HEK293 (cell line): ENCODE measurements at regions not wholly inside any gene's neighbourhood (a gene's known extent, or its start where the extent isn't known, plus 50 kb on each side); places are given as distances from the start of the nearest gene placed in this dataset.

Source experiments
- CTCF ChIA-PET: fragments of 350-600 bp; formaldehyde crosslinking; extraction: SDS; loops from one replicate; lab custom pipeline; 2021; ENCODE audit warnings: antibody characterized with exemption; lab: Yijun Ruan, JAX
- POLR2A ChIA-PET: fragments of 300-600 bp; formaldehyde crosslinking; extraction: SDS; loops from one replicate; lab custom pipeline; 2020; ENCODE audit warnings: antibody characterized with exemption, inconsistent platforms; lab: Yijun Ruan, JAX
- H3K27ac ChIP-seq: fragments of 200-500 bp; sonication (Bioruptor generic); 2 replicates; pipeline ENCODE4 v1.5.1; 2014; ENCODE audit warnings: low read depth, low read length, control low read depth, inconsistent platforms; ENCODE audit errors: extremely low read depth
- H3K36me3 ChIP-seq, 2 experiments: fragments of 200-500 bp in 1 of 2; sonication (Bioruptor generic) in 1 of 2; 1 replicate in 1 of 2; 2 replicates in 1 of 2; pipeline ENCODE4 v1.5.1; 2014 to 2017; ENCODE audit warnings: inconsistent platforms in 2 of 2, low read length in 2 of 2; ENCODE audit not compliant: control insufficient read depth in 2 of 2, insufficient read depth in 1 of 2
- H3K4me1 ChIP-seq: fragments of 200-500 bp; sonication (Bioruptor generic); 2 replicates; pipeline ENCODE4 v1.5.1; 2014; ENCODE audit warnings: mild to moderate bottlenecking, low read length, inconsistent platforms; ENCODE audit not compliant: control insufficient read depth, insufficient read depth
- H3K4me3 ChIP-seq: 2 replicates; pipeline ENCODE4 v1.5.1; 2011; ENCODE audit warnings: low read depth, mild to moderate bottlenecking, control low read depth, low read length, moderate library complexity
- H3K9me3 ChIP-seq: fragments of 200-500 bp; sonication (Bioruptor generic); 2 replicates; pipeline ENCODE4 v1.5.1; 2014; ENCODE audit warnings: low read depth, low read length, inconsistent platforms; ENCODE audit not compliant: control insufficient read depth, insufficient read depth
- EGR2 ChIP-seq: fragments of 450-650 bp; formaldehyde crosslinking; IDR thresholded peaks from 2 replicates; pipeline ENCODE4 v1.5.1; 2016; ENCODE audit warnings: low read depth, missing biosample characterization, missing genetic modification characterization
- PATZ1 ChIP-seq: fragments of 450-650 bp; formaldehyde crosslinking; IDR thresholded peaks from 2 replicates; pipeline ENCODE4 v1.5.1; 2016; ENCODE audit warnings: missing biosample characterization, missing genetic modification characterization
- SCRT2 ChIP-seq: fragments of 450-650 bp; formaldehyde crosslinking; IDR thresholded peaks from 2 replicates; pipeline ENCODE4 v1.5.1; 2016; ENCODE audit warnings: missing biosample characterization, missing genetic modification characterization
- SP3 ChIP-seq: fragments of 450-650 bp; formaldehyde crosslinking; IDR thresholded peaks from 2 replicates; pipeline ENCODE4 v1.5.1; 2016; ENCODE audit warnings: missing biosample characterization, missing genetic modification characterization
- ZFHX2 ChIP-seq: fragments of 450-650 bp; formaldehyde crosslinking; conservative IDR thresholded peaks from 2 replicates; pipeline ENCODE4 v1.5.1; 2016; ENCODE audit warnings: missing biosample characterization, missing genetic modification characterization
- ZNF140 ChIP-seq: fragments of 450-650 bp; formaldehyde crosslinking; IDR thresholded peaks from 2 replicates; pipeline ENCODE4 v1.5.1; 2016; ENCODE audit warnings: missing biosample characterization, missing genetic modification characterization
- ZNF16 ChIP-seq: fragments of 450-650 bp; formaldehyde crosslinking; IDR thresholded peaks from 2 replicates; pipeline ENCODE4 v1.5.1; 2016; ENCODE audit warnings: low read depth, missing biosample characterization, missing genetic modification characterization
- ZNF24 ChIP-seq: fragments of 450-650 bp; formaldehyde crosslinking; IDR thresholded peaks from 2 replicates; pipeline ENCODE4 v1.5.1; 2016; ENCODE audit warnings: missing biosample characterization, missing genetic modification characterization
- ZNF280C ChIP-seq: fragments of 450-650 bp; formaldehyde crosslinking; IDR thresholded peaks from 2 replicates; pipeline ENCODE4 v1.5.1; 2016; ENCODE audit warnings: missing biosample characterization, missing genetic modification characterization
- ZNF423 ChIP-seq: fragments of 450-650 bp; formaldehyde crosslinking; IDR thresholded peaks from 2 replicates; pipeline ENCODE4 v1.5.1; 2016; ENCODE audit warnings: missing biosample characterization, missing genetic modification characterization
- ZNF473 ChIP-seq: fragments of 450-650 bp; formaldehyde crosslinking; IDR thresholded peaks from 2 replicates; pipeline ENCODE4 v1.5.1; 2017; ENCODE audit warnings: missing biosample characterization, missing genetic modification characterization
- ZNF518A ChIP-seq: fragments of 450-650 bp; formaldehyde crosslinking; conservative IDR thresholded peaks from 2 replicates; pipeline ENCODE4 v1.5.1; 2016; ENCODE audit warnings: low read depth, missing biosample characterization, missing genetic modification characterization
- ZNF580 ChIP-seq: fragments of 450-650 bp; formaldehyde crosslinking; IDR thresholded peaks from 2 replicates; pipeline ENCODE4 v1.5.1; 2016; ENCODE audit warnings: missing biosample characterization, missing genetic modification characterization
- ZNF692 ChIP-seq: fragments of 450-650 bp; formaldehyde crosslinking; IDR thresholded peaks from 2 replicates; pipeline ENCODE4 v1.5.1; 2016; ENCODE audit warnings: missing biosample characterization, missing genetic modification characterization
- ZNF791 ChIP-seq: fragments of 450-650 bp; formaldehyde crosslinking; IDR thresholded peaks from 2 replicates; pipeline ENCODE4 v1.5.1; 2016; ENCODE audit warnings: missing biosample characterization, missing genetic modification characterization

GRCh38 chr15:70465812-70466211, 297.5 kb downstream of the UACA start (continued):
- TF ChIP-seq ZNF518A (tag by site-specific recombination): no peak
- TF ChIP-seq PATZ1 (tag by site-specific recombination): no peak
- TF ChIP-seq ZNF24: no peak
- TF ChIP-seq ZNF473: no peak
- TF ChIP-seq ZNF140: no peak
- TF ChIP-seq ZNF580 (tag by site-specific recombination): no peak
- TF ChIP-seq ZNF692 (tag by site-specific recombination): no peak

GRCh38 chr15:70463453-70463834, 299.9 kb downstream of the UACA start:
- Histone ChIP-seq H3K27ac (no peak overlapping the region), H3K9me3 (no peaks in the 10 kb centered on the region), H3K36me3 (no peaks in the 10 kb centered on the region), H3K4me1 (no peaks in the 10 kb centered on the region), H3K4me3 (no peak overlapping the region)
- ChIA-PET CTCF (interaction anchor here (0.6 to 5.1 kb wide), 8 partner anchors 22 to 1868 kb away, joined by 3 to 53 read pairs (median 3); no protein-coding TSS in a partner anchor), POLR2A (no interaction called here)
- no peak for TF ChIP-seq ZNF423
- peak; percentile 58 for TF ChIP-seq ZFHX2 (tag by site-specific recombination)
- peak; percentile 59; the same call in 1 of the 2 replicates for TF ChIP-seq EGR2 (tag by site-specific recombination)

GRCh38 chr15:70461992-70462391, 301.4 kb downstream of the UACA start:
- no peak overlapping the region for H3K4me3 ChIP-seq
- H3K27ac ChIP-seq: no peak overlapping the region
- no peaks in the 10 kb centered on the region for H3K36me3 ChIP-seq
- no peak for TF ChIP-seq ZNF791
- TF ChIP-seq ZNF280C (tag by site-specific recombination): no peak
- TF ChIP-seq SCRT2 (tag by site-specific recombination): no peak
- TF ChIP-seq SP3 (tag by site-specific recombination): no peak
- no peak for TF ChIP-seq ZNF16 (tag by site-specific recombination)
- H3K4me1 ChIP-seq: no peaks in the 10 kb centered on the region
- ChIA-PET POLR2A (no interaction called here), CTCF (interaction anchor here (1.2 kb wide), 1 partner anchor 9 kb away, joined by 3 read pairs; no protein-coding TSS in a partner anchor)
- H3K9me3 ChIP-seq: no peaks in the 10 kb centered on the region
